NCI-H146 (cell line): ENCODE measurements at regions not wholly inside any gene's neighbourhood (a gene's known extent, or its start where the extent isn't known, plus 50 kb on each side); places are given as distances from the start of the nearest gene placed in this dataset.
"Not testable (repeated sequence)": the region's sequence is repeated elsewhere in the genome, so short reads cannot be mapped to it uniquely, and the experiment has no call there.

Experiments used
- DNase-seq: peaks from one replicate; lab custom pipeline; 2025; lab: John Stamatoyannopoulos, UW

DNA sequence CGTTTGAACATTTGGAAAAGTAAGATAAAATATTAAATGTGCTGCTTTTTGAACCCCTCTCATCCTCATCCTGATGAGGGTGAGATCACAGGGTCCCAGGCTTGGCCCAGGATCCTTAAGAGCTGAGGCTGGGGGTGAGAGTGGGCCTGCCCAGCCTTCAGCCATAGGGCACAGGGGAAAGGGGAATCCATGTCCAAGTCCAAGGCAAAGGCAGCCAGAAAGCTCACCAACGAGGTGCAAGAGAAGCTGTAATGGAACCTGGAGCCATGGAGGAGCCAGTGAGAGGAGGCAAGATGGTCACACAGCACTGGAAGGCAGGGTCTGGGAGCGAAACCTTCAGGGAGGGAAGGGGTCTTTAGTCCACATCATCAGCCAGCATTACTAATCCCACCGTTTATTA lies 191.9 kb downstream of the RRAGC start:
- no peak for DNase-seq

DNA sequence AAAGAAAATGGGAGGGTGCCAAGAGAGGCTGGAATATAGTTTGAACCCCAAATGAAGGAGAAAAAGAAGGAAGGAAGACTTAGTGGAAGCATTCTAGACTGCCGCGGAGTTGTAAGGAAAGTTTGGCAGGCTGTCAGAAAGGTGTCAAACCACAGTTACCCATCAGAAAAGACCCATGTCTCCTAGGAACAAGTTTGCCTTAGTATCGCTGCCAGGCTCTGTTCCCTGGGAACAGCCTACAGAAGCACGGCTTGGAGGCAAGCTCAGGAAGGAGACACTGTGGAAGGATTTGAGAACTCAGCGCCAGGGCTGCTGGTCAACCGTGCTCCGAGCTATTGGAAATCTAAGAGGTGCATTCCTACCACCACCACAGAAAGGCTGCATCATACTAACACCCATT lies 197.4 kb downstream of the RRAGC start:
- no peak for DNase-seq

DNA sequence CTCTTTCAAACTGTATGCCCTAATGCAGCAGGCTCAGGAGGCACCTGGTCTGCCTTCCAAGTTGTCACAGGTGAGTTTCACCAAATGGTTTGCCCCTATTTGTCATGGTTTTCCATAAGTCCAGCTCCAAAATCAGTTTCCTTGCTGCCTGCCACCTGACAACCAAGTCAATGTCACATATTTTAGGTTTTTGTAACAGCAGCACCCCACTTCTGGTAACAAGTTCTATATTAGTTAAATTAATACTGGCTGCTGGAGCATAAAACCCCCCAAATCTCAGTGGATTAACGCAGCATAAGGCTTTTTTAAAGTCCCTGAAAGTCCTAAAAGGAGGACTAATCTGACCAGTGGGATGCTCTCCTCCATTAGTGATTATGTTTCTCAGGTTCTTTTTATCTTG lies 200.7 kb downstream of the RRAGC start:
- no peak for DNase-seq

DNA sequence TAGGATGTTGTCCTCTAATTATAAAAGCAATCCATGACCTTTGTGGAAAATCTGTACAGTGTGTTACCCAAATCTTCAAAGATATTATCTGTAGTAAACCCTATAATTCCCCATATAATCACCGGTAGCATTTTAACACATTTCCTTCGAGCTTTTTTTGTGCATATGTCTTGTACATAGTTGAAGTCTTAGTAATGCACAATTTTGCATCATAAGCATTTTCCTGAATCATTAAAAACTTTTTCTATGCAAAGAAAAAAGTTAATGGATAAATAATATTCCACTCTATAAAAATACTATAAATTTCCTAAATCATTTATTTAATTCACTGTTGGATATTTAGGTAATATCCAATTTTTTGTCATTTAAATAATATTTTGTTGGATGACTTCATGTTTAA lies 201.7 kb downstream of the RRAGC start:
- no peak for DNase-seq

DNA sequence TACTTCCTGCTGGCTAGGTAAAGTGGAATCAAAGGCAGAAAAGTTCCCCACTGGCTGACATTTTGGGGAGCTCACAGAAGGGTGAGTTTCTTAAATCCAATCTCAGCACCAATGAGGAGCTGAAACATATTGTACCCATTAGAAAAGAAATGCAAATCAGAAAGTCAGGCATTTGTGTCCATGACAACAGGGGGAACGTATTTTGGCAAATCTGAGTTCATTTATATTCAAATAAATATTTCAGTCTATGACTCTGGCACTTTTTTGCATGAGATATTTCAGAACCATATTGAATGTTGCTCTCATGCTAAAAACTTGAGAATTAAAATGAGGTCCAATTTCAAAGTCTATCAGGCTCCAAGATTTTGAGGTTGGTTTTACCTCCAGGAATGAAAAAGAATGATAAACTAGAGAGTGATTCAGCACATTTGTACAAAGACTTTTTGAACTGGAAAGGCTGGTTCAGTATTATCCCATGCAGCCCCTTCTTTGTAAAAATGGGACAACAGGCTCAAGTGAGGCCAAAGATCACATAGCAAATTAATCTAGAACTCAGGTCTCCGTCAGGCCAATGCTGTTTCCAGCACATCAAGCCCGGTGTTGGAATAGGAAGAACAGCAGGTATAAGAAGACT lies 202.2 kb downstream of the RRAGC start:
- DNase-seq: no peak

DNA sequence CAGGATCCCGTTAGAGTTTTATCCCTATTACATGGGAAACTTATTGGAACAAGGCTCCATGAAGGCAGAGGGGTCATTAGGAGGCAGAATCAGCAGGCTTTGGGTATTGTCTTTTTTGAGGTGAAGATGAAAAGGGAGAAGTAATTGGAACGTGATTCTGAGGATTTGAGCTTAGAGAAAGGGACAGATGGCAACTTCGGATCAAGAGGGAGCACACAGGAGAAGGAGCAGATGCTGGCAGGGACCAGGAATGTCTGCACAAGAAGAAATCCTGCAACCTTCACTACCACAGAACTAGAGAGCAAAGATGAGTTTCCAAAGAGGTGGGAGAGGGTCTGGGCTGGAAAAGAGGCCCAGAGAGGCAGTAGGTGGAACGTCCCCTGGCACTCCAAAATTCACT lies 202.8 kb downstream of the RRAGC start:
- DNase-seq: no peak

DNA sequence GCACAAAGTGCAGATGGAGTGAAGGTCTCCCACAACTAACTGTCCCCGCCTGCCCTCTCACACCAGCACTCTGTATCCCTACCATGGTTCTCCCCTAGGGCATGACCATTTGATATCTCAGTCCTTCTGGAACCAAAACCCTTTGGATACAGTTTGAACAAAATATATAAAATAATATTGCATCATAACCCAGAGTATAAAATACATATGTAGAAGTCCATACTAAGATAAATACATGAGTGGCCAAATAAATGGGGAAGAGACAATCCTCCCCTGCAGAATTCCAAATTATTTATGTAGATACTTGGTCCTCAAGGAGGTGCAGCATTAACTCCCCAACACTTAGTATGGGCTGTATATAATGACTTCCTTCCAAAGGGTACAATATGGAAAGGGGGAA lies 207.4 kb downstream of the RRAGC start:
- no peak for DNase-seq

DNA sequence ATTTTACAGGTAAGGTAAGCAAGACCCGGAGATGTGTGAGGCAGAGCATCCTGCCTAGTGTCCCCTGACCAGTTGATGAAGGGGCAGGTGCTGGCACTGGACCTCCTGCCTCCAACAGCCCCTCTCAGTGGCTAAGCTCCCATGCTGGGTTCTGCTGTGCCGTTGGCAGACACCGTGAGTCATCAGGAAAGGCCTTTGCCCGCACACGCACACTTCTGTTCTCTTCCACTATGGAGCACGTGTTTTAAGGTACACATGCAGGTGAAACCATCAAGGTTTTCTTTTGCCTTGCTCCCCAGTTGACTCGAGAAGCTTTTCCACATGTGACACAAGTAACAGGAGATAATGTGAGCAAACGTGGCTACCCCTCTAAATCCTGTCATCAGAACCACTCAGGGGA lies 207.9 kb downstream of the RRAGC start:
- no peak for DNase-seq

DNA sequence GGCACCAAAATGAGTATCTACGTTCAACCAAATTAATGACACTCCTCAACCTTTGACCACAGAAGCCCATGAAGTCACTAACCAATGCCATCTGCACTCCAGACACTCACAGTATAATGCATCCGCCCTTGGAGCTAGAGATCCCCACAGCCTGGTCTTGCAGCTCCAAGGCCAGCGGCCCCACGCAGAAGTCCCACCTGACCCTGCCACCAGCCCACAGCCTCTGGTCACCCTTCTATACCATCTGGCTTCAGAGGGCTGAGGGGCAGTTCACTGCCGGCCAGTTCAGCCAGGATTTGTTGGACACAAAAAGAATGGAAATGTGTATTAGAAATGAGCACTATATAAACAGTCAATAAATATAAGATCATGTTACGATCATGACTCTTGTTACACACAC lies 211.2 kb downstream of the RRAGC start:
- no peak for DNase-seq

DNA sequence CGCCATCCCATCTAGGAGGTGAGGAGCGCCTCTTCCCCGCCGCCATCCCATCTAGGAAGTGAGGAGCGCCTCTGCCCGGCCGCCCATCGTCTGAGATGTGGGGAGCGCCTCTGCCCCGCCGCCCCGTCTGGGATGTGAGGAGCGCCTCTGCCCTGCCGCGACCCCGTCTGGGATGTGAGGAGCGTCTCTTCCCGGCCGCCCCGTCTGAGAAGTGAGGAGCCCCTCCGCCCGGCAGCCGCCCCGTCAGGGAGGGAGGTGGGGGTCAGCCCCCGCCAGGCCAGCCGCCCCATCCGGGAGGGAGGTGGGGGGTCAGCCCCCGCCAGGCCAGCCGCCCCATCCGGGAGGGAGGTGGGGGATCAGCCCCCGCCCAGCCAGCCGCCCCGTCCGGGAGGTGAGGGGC lies 212.2 kb downstream of the RRAGC start:
- DNase-seq: not testable (repeated sequence)

DNA sequence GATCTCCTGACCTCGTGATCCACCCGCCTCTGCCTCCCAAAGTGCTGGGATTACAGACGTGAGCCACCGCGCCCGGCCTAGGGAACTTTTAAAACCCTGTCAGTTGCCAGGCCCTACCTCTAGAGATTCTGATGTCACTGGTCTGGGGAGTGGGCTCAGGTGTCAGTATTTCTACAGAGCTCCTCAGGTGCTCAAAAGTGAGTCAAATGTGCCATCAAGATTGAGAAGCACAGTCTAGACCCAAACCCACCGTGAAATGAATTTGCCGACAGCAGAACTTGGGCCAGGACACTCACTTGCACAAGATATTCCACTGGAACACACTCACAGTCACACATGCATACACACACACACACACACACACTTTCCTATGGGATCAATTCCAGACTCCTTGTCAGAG lies 215.5 kb downstream of the RRAGC start:
- DNase-seq: no peak

DNA sequence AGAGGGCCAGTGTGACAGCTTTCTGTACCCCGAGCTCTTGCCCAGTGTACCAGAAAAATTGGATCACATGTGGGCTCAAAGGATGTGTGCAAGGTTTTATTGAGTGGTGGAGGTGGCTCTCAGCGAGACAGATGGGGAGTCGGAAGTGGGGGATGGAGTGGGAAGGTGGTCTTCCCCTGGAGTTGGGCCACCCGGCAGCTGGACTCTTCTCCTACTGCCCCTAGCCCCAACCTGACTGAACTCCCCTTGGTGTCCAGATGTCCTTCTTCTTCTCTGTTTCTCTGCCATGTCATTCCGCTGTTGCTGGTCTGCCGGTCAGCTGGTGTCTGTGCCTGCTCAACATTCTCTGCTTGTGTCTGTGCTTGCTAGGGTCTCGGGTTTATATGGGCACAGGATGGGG lies 217.9 kb downstream of the RRAGC start:
- no peak for DNase-seq

DNA sequence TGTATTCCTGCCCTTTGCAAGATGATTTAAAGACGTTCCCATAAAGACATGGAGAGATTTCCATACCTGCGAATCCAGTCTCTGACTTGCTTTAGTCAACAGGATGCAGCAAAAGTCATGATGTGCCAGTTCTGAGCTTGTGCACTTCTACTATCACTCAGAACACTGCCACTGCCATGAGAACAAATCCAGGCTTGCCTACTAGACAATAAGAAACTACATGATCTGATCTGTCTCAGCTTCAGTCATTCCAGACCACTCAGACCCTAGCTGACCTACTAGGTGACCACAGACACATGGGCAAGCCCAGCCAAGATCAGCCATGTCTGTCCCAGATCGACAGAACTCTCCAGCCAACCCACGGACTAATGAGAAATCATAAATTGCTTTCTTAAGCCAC lies 219.2 kb downstream of the RRAGC start:
- no peak for DNase-seq

DNA sequence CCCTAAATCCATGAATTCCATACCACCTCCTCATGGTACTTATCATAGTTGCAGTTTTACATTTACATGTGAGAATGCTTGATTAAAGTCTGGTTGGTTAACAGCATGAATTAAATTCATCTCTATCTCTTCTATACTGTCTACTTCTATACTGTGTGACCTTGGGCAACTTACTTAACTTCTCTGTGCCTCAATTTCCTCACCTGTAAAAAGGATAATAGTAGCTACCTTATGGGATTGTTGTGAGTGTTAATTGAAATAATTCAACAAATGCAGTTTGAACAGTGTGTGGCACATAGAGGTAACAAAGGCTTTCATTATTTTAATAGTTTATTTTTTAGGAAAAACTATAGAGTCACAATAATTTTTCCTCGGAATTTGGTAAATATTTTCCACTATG lies 231.3 kb downstream of the RRAGC start:
- no peak for DNase-seq

DNA sequence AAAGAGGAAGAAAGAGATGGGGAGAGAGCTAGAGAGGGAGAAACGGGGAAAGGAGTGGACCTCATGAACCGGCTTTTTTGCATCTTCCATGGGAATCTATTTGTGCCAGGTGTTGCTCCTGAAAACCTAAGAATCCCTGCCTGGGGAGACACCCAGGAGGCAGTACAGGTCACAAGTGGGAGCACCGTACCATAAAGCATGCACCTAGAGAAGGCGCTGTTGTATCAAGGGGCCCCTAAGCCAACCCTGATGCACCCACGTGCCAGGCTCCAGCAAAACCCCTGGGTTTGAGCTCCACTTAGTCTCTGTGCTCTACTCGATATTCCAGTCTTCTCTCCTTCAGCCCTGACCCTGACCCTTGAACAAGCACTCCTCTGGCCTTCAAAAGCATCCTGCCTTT lies 233.6 kb downstream of the RRAGC start:
- no peak for DNase-seq

DNA sequence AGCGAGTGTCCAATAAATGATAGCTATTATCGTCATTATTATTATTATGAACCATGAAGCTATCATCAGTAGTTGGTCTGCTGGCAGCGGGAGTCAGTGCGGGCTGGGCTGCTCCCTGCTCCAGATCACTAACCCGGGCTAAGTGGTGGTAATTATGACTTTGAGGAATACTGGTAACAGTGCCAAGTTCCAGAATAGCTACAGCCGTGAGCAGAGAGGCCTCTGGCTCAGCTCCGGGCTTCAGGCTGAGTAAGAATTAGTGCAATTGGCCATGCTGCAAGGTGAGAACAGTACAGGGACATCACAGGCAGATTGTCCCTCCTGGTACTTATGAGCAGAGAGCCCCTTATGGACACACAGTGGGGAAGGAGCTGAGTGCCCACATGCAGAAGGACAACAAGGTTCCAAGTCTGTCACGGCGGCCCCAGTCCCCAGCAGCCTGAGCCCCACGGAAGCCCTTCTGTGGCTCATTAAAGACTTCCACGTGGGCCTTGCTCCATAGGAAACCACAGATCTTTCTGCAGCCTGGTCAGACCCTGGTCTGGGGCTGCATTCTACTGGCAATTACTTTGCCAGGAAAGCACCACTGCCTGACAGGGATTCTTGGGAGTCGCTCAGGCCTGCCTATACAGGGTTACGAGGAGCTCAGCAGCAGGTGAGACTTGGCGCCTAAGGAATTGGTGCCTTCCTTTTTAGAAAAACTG lies 235.1 kb downstream of the RRAGC start:
- DNase-seq: no peak

DNA sequence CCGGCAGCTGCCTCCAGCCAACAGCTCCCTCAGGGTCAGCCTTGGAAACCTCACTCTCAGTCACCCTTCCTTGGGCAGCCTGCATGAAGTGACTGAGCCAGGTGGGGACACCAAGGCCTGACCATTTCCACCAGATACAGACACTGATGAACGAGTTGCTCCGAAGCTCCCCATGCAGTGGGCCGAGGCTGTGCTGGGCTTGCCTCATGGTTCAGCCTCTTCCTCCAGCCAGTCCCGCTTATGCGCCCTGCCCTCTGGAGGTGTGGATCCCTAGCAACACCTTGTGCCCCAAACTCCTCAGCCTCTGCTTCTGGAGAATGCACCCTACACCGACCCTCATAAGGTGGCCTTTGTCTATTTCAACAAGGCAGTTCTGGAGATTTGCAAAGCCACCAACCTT lies 236.0 kb downstream of the RRAGC start:
- no peak for DNase-seq

DNA sequence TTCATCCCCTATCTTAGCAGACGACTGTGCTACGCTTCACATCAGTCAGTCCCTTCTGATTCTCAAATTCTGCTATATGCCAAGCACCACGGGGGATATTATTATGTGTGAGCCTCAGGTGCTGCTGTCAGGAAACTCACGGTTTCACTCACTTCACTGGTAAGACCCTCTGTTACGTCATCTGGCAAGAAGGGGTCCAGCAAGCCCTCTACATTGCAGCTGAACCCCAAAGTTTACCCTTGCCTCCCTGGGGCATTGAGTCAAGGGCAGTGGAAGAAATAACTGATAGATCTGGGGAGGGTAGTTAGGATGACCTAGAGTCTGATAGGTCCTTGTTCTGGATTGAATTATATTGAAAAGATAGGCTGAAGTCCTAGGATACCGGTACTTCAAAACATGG lies 237.4 kb downstream of the RRAGC start:
- DNase-seq: no peak

DNA sequence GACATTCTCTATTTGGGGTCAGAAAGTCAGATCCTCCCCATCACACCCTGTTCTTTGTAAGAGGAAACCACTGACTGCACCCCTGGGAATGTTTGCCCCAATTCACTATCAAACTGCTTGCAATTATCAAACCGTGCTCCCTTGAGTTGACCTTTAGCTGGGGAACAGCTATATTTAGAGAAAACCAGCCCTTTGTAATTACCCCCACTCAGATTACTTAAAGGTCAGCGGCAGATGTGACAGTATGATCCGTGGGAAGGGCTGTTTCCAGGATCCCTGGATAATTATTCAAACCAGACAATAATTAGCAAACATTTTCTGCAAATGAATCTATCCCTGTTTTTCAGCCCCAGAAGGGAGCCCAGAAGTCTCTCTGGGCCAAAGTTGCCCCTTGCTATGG lies 242.7 kb downstream of the RRAGC start:
- DNase-seq: no peak

DNA sequence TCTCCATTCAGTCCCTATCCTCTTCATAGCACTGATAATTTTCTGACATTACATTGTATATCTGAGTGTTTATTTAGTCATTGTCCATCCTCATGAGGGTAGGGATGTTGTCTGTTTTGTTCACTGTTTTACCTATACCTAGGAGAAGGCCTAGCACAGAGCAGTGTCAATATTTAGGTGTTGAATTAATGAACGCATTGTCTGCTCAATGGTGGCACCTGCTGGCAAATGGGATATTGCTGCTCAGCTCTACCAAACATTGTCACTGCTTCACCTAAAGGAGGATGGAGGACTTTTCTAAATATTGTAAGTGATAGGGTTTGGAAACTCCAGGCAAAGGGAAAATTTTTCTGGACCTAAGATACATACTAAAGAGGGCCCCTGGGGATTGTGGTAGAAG lies 243.9 kb downstream of the RRAGC start:
- no peak for DNase-seq

DNA sequence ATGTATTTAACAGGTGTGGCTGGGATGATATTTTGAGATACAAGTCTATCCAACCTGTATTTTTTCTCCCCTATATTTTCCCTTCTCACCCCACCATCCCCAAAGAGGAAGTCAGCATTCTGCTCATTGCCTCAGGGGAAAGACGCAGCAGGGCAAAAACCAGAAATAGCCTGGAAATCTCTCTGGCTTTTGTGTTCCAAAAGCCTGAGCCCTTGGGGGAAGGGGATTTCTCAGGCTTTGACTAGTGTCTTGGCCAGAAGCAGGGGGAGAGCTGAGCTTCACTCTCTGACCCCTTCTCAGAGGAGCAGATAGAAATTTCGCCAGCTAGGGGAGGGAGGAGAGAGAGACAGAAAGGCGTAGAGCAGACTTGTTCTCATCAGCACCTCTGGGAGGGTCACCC lies 244.7 kb downstream of the RRAGC start:
- no peak for DNase-seq

DNA sequence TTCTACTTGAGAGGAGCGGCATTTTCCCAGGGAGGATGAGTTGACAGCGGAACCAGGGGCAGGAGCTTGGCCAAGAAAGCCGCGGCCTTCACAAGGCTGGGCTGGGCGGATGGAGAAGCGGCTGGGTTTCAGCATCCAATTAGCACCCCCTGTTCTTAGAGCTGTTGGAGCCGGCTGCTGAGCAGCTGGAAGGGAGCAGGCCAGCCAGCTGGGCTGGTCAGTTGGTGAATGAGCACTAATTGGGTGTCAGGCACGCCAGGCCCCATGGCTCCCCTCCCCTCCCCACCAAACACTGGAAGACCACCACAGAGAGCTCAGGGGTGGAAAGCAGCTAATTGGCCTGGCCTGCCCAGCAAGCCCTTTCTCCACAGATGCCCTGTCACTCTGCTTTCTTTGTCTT lies 245.6 kb downstream of the RRAGC start:
- no peak for DNase-seq

DNA sequence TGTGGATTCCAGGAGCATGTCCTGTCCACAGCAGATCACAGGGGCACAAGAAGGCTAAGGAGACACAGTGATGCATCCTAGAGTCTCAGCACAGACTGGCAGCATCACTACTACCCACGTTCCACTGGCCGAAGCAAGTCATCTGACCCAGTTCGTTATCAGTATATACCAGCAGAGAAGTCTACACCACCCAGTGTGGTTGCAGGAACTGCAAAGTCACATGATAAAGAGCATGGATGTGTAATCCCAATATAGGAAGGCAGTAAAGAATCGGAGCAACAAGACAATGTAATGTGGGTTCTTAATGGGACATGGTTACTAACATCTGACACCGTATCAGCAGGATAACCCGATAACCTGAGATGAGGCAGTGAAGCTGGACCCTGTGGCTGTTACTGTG lies 246.6 kb downstream of the RRAGC start:
- DNase-seq: no peak

DNA sequence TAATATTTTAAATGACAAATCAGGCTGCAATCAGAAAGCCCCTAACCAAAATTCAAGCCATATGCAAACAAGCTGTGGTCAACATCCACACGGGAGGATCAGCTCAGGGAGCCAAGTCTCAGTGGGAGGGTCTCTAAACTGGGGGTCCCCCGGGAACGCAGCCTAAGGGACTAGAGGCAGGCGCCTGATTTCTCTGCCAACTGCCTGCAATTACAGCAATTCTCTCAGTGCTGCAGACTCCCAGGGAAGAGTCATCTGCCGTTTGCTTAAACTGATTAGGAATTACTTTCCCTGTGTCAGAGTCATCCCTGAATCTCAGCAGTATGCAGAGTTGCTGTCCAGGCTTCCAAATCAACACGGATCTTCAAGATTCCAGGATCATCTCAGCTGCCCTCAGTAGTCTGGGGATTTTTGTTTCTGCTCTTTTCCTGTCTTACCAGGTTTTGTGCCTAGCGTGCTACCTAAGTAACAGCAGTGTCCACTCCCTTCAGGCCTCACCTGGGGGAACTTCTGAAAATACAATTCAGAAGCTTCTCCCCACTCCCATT lies 247.8 kb downstream of the RRAGC start:
- no peak for DNase-seq
